PC-3 (cell line): ENCODE measurements at regions not wholly inside any gene's neighbourhood (a gene's known extent, or its start where the extent isn't known, plus 50 kb on each side); places are given as distances from the start of the nearest gene placed in this dataset.
A peak's percentile ranks its signal among the peaks of the same experiment; 100 is the strongest.

Source experiments
- ATAC-seq: fragments of 200-7000 bp; cut with Tn5 transposase; 2 replicates; pipeline ENCODE4 v1.9.1; 2020; ENCODE audit warnings: mild to moderate bottlenecking, moderate library complexity
- BruUV-seq: library from RNA; stranded (reverse); fragments of 400-500 nt; replicated peaks from 2 replicates; lab custom pipeline; 2021; lab: Mats Ljungman, UMichigan
- CTCF ChIA-PET: fragments of 300-600 bp; sonication (Branson Sonifier 250); formaldehyde crosslinking; loops from one replicate; lab custom pipeline; 2022; ENCODE audit warnings: antibody characterized with exemption; lab: Charles Lee
- POLR2A ChIA-PET: fragments of 300-600 bp; sonication (Branson Sonifier 250); formaldehyde crosslinking; loops from one replicate; lab custom pipeline; 2022; ENCODE audit warnings: antibody characterized with exemption; ENCODE audit not compliant: unreplicated experiment; lab: Charles Lee
- DNase-seq: peaks from one replicate; pipeline ENCODE4 v3.0.0-alpha.2; 2015
- H2AFZ ChIP-seq: fragments of 300-600 bp; sonication (generic); 2 replicates; pipeline ENCODE4 v1.6.0; 2016; ENCODE audit warnings: antibody characterized with exemption, low read length
- H3F3A ChIP-seq: fragments of 300-600 bp; sonication (generic); one replicate; pipeline ENCODE4 v1.6.0; 2017; ENCODE audit warnings: antibody characterized with exemption, low read length, control low read depth, mild to moderate bottlenecking; ENCODE audit not compliant: unreplicated experiment
- H3K27ac ChIP-seq: fragments of 300-600 bp; sonication (generic); 2 replicates; pipeline ENCODE4 v1.5.1; 2016; ENCODE audit warnings: mild to moderate bottlenecking, low read length
- H3K27me3 ChIP-seq: fragments of 300-600 bp; sonication (generic); 2 replicates; pipeline ENCODE4 v1.6.1; 2016; ENCODE audit warnings: low read length, mixed read lengths
- H3K36me3 ChIP-seq: fragments of 300-600 bp; sonication (generic); 2 replicates; pipeline ENCODE4 v1.6.1; 2016; ENCODE audit warnings: low read depth, mixed run types, low read length, mixed read lengths
- H3K4me1 ChIP-seq: fragments of 300-600 bp; sonication (generic); 2 replicates; pipeline ENCODE4 v1.5.1; 2016; ENCODE audit warnings: low read length; ENCODE audit not compliant: insufficient read depth
- H3K4me2 ChIP-seq: fragments of 300-600 bp; sonication (generic); 2 replicates; pipeline ENCODE4 v1.6.0; 2016; ENCODE audit warnings: low read length
- H3K4me3 ChIP-seq: fragments of 300-600 bp; sonication (generic); 2 replicates; pipeline ENCODE4 v1.5.1; 2016; ENCODE audit warnings: mild to moderate bottlenecking, low read length, mixed read lengths
- H3K79me2 ChIP-seq: fragments of 300-600 bp; sonication (generic); 2 replicates; pipeline ENCODE4 v1.6.1; 2017; ENCODE audit warnings: low read length, mixed read lengths
- H3K9ac ChIP-seq: fragments of 300-600 bp; sonication (generic); 2 replicates; pipeline ENCODE4 v1.6.0; 2016; ENCODE audit warnings: mild to moderate bottlenecking, low read length
- H3K9me2 ChIP-seq: fragments of 300-600 bp; sonication (generic); replicated peaks from 2 replicates; pipeline ENCODE4 v1.6.1; 2016; ENCODE audit warnings: mixed run types, low read length, mixed read lengths
- H3K9me3 ChIP-seq: fragments of 300-600 bp; sonication (generic); 2 replicates; pipeline ENCODE4 v1.6.1; 2016; ENCODE audit warnings: low read length, mixed read lengths
- H4K20me1 ChIP-seq: fragments of 300-600 bp; sonication (generic); 2 replicates; pipeline ENCODE4 v1.6.1; 2016; ENCODE audit warnings: low read length, mixed read lengths
- EZH2 ChIP-seq: fragments of 300-600 bp; sonication (generic); IDR thresholded peaks from one replicate; pipeline ENCODE4 v1.6.1; 2017; ENCODE audit warnings: antibody characterized with exemption, mild to moderate bottlenecking, low read length; ENCODE audit not compliant: unreplicated experiment
- EZH2phosphoT487 ChIP-seq: fragments of 300-600 bp; sonication (generic); IDR thresholded peaks from 2 replicates; pipeline ENCODE4 v1.6.1; 2018; ENCODE audit warnings: mild to moderate bottlenecking, antibody characterized with exemption, low read length, borderline replicate concordance
- intact Hi-C: fragments of 100-400 bp; cut with micrococcal nuclease; formaldehyde crosslinking; loops from 2 replicates; pipeline ENCODE4 v1.9.0; 2023
- TF ChIP-seq, protein P1 (sequence below): fragments of 300-600 bp; sonication (generic); conservative IDR thresholded peaks from 2 replicates; pipeline ENCODE4 v1.5.1; 2017; ENCODE audit warnings: antibody characterized with exemption, low read depth, mild to moderate bottlenecking, low read length

DNA sequence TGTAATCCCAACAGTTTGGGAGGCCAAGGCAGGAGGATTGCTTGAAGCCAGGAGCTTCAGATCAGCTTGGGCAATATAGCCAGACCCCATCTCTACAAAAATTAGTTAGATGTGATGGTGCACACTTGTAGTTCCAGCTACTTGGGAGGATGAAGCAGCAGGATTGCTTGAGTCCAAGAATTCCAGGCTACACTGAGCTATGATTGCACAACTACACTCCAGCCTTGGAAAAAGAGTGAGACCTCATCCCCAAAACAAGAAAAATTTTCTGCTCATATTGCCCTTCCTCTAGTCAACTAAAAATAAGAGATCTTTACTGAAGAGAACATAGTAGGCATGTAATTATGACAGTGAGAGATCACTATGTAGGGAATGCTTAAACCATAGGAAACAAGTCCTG, 60.9 kb upstream of the SPATA12 start:
- Histone ChIP-seq H3K36me3 (no peaks in the 10 kb centered on the region), H3K4me1 (peaks cover 11% of the 10 kb centered on the region; the same call in 1 of the 2 replicates), H4K20me1 (no peaks in the 10 kb centered on the region), H3K9me3 (no peaks in the 10 kb centered on the region), H3F3A (no peaks in the 10 kb centered on the region), H3K79me2 (no peaks in the 10 kb centered on the region), H3K27me3 (no peaks in the 10 kb centered on the region), H3K4me3 (no peak overlapping the region), H3K9ac (no peak overlapping the region), H2AFZ (no peak overlapping the region), H3K9me2 (no peaks in the 10 kb centered on the region), H3K4me2 (no peak overlapping the region), H3K27ac (no peak overlapping the region)
- ChIA-PET POLR2A (no interaction called here), CTCF (no interaction called here)
- no TSS peak for BruUV-seq
- intact Hi-C loops: loop anchor here (2.0 to 5.0 kb wide), 2 partner anchors 79 to 103 kb away; no protein-coding TSS in a partner anchor
- no peak for DNase-seq
- no peak for ATAC-seq
- TF ChIP-seq EZH2: no peak
- TF ChIP-seq, protein P1, sequence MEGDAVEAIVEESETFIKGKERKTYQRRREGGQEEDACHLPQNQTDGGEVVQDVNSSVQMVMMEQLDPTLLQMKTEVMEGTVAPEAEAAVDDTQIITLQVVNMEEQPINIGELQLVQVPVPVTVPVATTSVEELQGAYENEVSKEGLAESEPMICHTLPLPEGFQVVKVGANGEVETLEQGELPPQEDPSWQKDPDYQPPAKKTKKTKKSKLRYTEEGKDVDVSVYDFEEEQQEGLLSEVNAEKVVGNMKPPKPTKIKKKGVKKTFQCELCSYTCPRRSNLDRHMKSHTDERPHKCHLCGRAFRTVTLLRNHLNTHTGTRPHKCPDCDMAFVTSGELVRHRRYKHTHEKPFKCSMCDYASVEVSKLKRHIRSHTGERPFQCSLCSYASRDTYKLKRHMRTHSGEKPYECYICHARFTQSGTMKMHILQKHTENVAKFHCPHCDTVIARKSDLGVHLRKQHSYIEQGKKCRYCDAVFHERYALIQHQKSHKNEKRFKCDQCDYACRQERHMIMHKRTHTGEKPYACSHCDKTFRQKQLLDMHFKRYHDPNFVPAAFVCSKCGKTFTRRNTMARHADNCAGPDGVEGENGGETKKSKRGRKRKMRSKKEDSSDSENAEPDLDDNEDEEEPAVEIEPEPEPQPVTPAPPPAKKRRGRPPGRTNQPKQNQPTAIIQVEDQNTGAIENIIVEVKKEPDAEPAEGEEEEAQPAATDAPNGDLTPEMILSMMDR: no peak
- no peak for TF ChIP-seq EZH2phosphoT487

DNA sequence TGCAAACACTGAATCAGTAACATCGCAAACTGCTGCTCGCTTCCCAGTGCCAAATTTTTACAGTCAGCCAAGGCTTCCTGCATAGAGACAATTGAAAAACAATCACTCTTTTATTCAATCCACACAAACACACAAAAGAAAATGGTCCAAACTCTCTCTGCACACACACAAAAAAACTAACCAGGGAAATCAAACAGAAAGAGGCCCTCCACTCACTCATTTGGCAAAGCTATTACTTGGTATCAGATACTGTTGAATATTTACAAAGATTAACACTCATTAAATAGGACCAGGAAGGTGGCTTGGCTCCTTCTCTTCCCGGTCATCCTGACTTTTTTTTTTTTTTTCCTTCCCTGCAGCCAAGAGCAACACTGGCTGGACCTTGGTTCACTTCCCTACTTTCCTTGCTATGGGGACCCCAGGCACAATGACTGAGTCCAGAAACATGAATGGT, 62.4 kb upstream of the SPATA12 start:
- Histone ChIP-seq H4K20me1 (no peaks in the 10 kb centered on the region), H2AFZ (no peak overlapping the region), H3K9me2 (no peaks in the 10 kb centered on the region), H3K9me3 (no peaks in the 10 kb centered on the region), H3K79me2 (no peaks in the 10 kb centered on the region), H3K27me3 (no peaks in the 10 kb centered on the region), H3K4me2 (no peak overlapping the region), H3K4me1 (peaks cover 11% of the 10 kb centered on the region; the same call in 1 of the 2 replicates), H3K9ac (no peak overlapping the region), H3K36me3 (no peaks in the 10 kb centered on the region), H3F3A (no peaks in the 10 kb centered on the region), H3K27ac (no peak overlapping the region), H3K4me3 (no peak overlapping the region)
- TF ChIP-seq EZH2 (no peak), EZH2phosphoT487 (no peak)
- TF ChIP-seq, protein P1: no peak
- DNase-seq (no peak), ATAC-seq (peak; percentile 79)
- ChIA-PET POLR2A (interaction anchor here (0.6 to 0.7 kb wide), 3 partner anchors 63 to 274 kb away, joined by 6 to 9 read pairs (median 7); partner anchors contain the start of gene SPATA12), CTCF (interaction anchor here (1.0 kb wide), 1 partner anchor 16 kb away, joined by 10 read pairs; no protein-coding TSS in a partner anchor)
- BruUV-seq: no TSS peak
- intact Hi-C loops: loop anchor here (2.0 to 5.0 kb wide), 2 partner anchors 81 to 104 kb away; no protein-coding TSS in a partner anchor

DNA sequence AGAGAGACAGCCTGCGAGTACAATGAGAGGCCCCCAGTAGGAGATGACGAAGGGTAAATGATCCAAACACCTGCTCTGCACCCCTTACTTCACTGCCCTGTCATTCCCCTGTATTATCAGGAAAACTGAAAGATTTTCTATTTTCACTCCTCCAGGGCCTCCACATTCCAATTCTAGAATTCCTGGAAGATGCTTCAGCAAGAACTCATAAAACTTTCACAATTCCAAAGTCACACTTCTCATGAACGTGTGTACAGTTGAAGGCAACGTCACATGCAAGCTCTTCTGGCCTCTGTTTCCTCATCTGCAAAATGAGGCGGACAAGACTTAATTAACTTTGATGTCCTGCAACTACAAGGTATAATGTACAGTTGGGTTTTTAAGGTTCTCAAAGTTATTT, 62.8 kb upstream of the SPATA12 start:
- H3K9ac ChIP-seq: no peak overlapping the region
- no peaks in the 10 kb centered on the region for H3K27me3 ChIP-seq
- H3K79me2 ChIP-seq: no peaks in the 10 kb centered on the region
- BruUV-seq: no TSS peak
- no peaks in the 10 kb centered on the region for H4K20me1 ChIP-seq
- H3F3A ChIP-seq: no peaks in the 10 kb centered on the region
- POLR2A ChIA-PET: interaction anchor here (0.6 to 0.7 kb wide), 3 partner anchors 63 to 274 kb away, joined by 6 to 9 read pairs (median 7); partner anchors contain the start of gene SPATA12
- no peak for TF ChIP-seq EZH2
- no peak for TF ChIP-seq EZH2phosphoT487
- TF ChIP-seq, protein P1: no peak
- no peak overlapping the region for H3K27ac ChIP-seq
- DNase-seq (no peak), ATAC-seq (peak; percentile 35)
- no peak overlapping the region for H2AFZ ChIP-seq
- intact Hi-C loops: loop anchor here (2.0 to 5.0 kb wide), 2 partner anchors 81 to 105 kb away; no protein-coding TSS in a partner anchor
- peaks cover 16% of the 10 kb centered on the region for H3K4me1 ChIP-seq
- CTCF ChIA-PET: interaction anchor here (1.0 kb wide), 1 partner anchor 17 kb away, joined by 10 read pairs; no protein-coding TSS in a partner anchor
- H3K4me3 ChIP-seq: no peak overlapping the region
- H3K9me3 ChIP-seq: no peaks in the 10 kb centered on the region
- no peaks in the 10 kb centered on the region for H3K36me3 ChIP-seq
- H3K9me2 ChIP-seq: no peaks in the 10 kb centered on the region
- no peak overlapping the region for H3K4me2 ChIP-seq
